Tibial nerve (tissue), 4 donors: ENCODE measurements at regions not wholly inside any gene's neighbourhood (a gene's known extent, or its start where the extent isn't known, plus 50 kb on each side); places are given as distances from the start of the nearest gene placed in this dataset.

ENCODE experiments used
- EP300 ChIP-seq, 2 donors: sonication (generic); formaldehyde crosslinking; IDR thresholded peaks; one replicate each; pipeline ENCODE4 v1.6.1; 2017; ENCODE audit warnings: antibody characterized with exemption in 2 of 2, mild to moderate bottlenecking in 1 of 2
- POLR2A ChIP-seq, 2 donors: fragments of 450-650 bp; IDR thresholded peaks; one replicate each; pipeline ENCODE4 v1.6.1; 2017; ENCODE audit warnings: antibody characterized with exemption in 2 of 2, mild to moderate bottlenecking in 2 of 2, moderate library complexity in 2 of 2
- TF ChIP-seq, protein P1 (sequence below), 5 experiments: fragments of 200-600 bp in 3 of 5; fragments of 450-650 bp in 2 of 5; sonication (generic) in 3 of 5; IDR thresholded peaks; one replicate each; pipeline ENCODE4 v1.5.1; 2016 to 2019; ENCODE audit warnings: antibody characterized with exemption in 5 of 5, mild to moderate bottlenecking in 3 of 5, moderate library complexity in 2 of 5

DNA sequence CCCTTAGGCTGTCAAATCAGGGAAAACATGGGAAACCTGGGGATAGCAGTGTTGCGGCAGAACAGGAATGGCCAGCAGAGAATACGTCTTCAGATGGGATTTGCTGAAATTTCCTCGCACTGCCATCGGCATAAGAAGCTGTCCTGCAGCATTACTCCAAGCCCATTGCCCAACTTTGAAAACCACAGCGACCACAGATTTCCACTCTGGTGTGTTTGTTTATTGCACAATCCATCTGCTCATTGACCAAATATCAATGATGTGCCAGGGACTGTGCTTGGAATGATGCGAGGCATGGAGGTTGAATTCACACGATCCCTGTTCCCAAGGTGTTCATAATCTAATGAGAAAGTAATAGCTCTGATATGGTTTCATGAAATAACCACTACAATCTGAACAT, 383.3 kb upstream of the MYT1L start:
- TF ChIP-seq, protein P1, sequence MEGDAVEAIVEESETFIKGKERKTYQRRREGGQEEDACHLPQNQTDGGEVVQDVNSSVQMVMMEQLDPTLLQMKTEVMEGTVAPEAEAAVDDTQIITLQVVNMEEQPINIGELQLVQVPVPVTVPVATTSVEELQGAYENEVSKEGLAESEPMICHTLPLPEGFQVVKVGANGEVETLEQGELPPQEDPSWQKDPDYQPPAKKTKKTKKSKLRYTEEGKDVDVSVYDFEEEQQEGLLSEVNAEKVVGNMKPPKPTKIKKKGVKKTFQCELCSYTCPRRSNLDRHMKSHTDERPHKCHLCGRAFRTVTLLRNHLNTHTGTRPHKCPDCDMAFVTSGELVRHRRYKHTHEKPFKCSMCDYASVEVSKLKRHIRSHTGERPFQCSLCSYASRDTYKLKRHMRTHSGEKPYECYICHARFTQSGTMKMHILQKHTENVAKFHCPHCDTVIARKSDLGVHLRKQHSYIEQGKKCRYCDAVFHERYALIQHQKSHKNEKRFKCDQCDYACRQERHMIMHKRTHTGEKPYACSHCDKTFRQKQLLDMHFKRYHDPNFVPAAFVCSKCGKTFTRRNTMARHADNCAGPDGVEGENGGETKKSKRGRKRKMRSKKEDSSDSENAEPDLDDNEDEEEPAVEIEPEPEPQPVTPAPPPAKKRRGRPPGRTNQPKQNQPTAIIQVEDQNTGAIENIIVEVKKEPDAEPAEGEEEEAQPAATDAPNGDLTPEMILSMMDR (IDR thresholded peaks at IDR 0.05), result no peak
- TF ChIP-seq POLR2A (IDR thresholded peaks at IDR 0.05), result no peak
- no peak for TF ChIP-seq EP300 (IDR thresholded peaks at IDR 0.05)
